GM12873 (cell line): ENCODE measurements at regions not wholly inside any gene's neighbourhood (a gene's known extent, or its start where the extent isn't known, plus 50 kb on each side); places are given as distances from the start of the nearest gene placed in this dataset.

ENCODE experiments used
- CTCF ChIP-seq: IDR thresholded peaks from 2 replicates; pipeline ENCODE4 v1.5.1; 2012; ENCODE audit warnings: low read depth, mild to moderate bottlenecking, moderate library complexity, low read length, control low read depth; ENCODE audit not compliant: insufficient read depth; ENCODE audit errors: missing control alignments

GRCh38 chr3:80355144-80355543 lies 587.3 kb upstream of the ROBO1 start:
- no peak for TF ChIP-seq CTCF

GRCh38 chr3:80351201-80351600 lies 583.4 kb upstream of the ROBO1 start:
- TF ChIP-seq CTCF, result no peak

GRCh38 chr3:80350771-80351170 lies 583.0 kb upstream of the ROBO1 start:
- TF ChIP-seq CTCF, result no peak

GRCh38 chr3:80338366-80338765 lies 570.6 kb upstream of the ROBO1 start:
- no peak for TF ChIP-seq CTCF

- no peak for TF ChIP-seq CTCF
These were observed 566.7 kb upstream of the ROBO1 start for GRCh38 chr3:80334534-80334933.

- TF ChIP-seq CTCF, result no peak
These were observed 563.8 kb upstream of the ROBO1 start for GRCh38 chr3:80331494-80332170.

GRCh38 chr3:80308637-80309036 lies 540.8 kb upstream of the ROBO1 start:
- TF ChIP-seq CTCF, result no peak

- TF ChIP-seq CTCF, result no peak
These were observed 540.0 kb upstream of the ROBO1 start for GRCh38 chr3:80307844-80308243.
